ENCODE measurements at regions not wholly inside any gene's neighbourhood (a gene's known extent, or its start where the extent isn't known, plus 50 kb on each side); places are given as distances from the start of the nearest gene placed in this dataset.

- peak; percentile 50 for TF ChIP-seq ZNF687 (CRISPR knock-in tag; IDR thresholded peaks at IDR 0.05)
- TF ChIP-seq ZNF460 (CRISPR knock-in tag; IDR thresholded peaks at IDR 0.05; ENCODE audit: borderline replicate concordance), result peak; percentile 45; the same call in 1 of the 2 replicates
- TF ChIP-seq ZBTB7B (CRISPR knock-in tag; IDR thresholded peaks at IDR 0.05), result 0 out of 2 replicates have a peak, but pooled peaks have one; percentile 22
- no peak for TF ChIP-seq ZSCAN22 (CRISPR knock-in tag; IDR thresholded peaks at IDR 0.05)
- 0 out of 2 replicates have a peak, but pooled peaks have one; percentile 27 for TF ChIP-seq PITX1 (CRISPR knock-in tag; IDR thresholded peaks at IDR 0.05)
- TF ChIP-seq GABPA (IDR thresholded peaks at IDR 0.05; ENCODE audit: low read depth, low read length), result no peak
- peak; percentile 33; the same call in 1 of the 2 replicates for TF ChIP-seq GABPA (CRISPR knock-in tag; IDR thresholded peaks at IDR 0.05; ENCODE audit: low read depth)
- TF ChIP-seq THRA (CRISPR knock-in tag; IDR thresholded peaks at IDR 0.05; ENCODE audit: borderline replicate concordance), result peak; percentile 83; the same call in 1 of the 2 replicates
- TF ChIP-seq ZNF180 (CRISPR knock-in tag; IDR thresholded peaks at IDR 0.05; ENCODE audit: borderline replicate concordance, low read depth), result no peak
- 0 out of 2 replicates have a peak, but pooled peaks have one; percentile 18 for TF ChIP-seq ZFX (CRISPR knock-in tag; IDR thresholded peaks at IDR 0.05; ENCODE audit: low read depth)
- peak; percentile 37; the same call in 1 of the 2 replicates for TF ChIP-seq ZNF292 (CRISPR knock-in tag; IDR thresholded peaks at IDR 0.05; ENCODE audit: borderline replicate concordance, low read depth)
- TF ChIP-seq NR2C2 (CRISPR knock-in tag; IDR thresholded peaks at IDR 0.05; ENCODE audit: borderline replicate concordance), result 0 out of 2 replicates have a peak, but pooled peaks have one; percentile 32
- 0 out of 2 replicates have a peak, but pooled peaks have one; percentile 36 for TF ChIP-seq ZNF563 (CRISPR knock-in tag; IDR thresholded peaks at IDR 0.05)
- peak; percentile 41; the same call in 1 of the 2 replicates for TF ChIP-seq SALL1 (CRISPR knock-in tag; IDR thresholded peaks at IDR 0.05)
- TF ChIP-seq PAXIP1 (CRISPR knock-in tag; conservative IDR thresholded peaks at IDR 0.05), result peak; percentile 67
- peak; percentile 76 for TF ChIP-seq RXRA (CRISPR knock-in tag; IDR thresholded peaks at IDR 0.05)
- TF ChIP-seq FOXM1 (CRISPR knock-in tag; IDR thresholded peaks at IDR 0.05), result no peak
- TF ChIP-seq FLYWCH1 (CRISPR knock-in tag; IDR thresholded peaks at IDR 0.05), result no peak
- TF ChIP-seq IKZF5 (CRISPR knock-in tag; IDR thresholded peaks at IDR 0.05), result no peak
- peak; percentile 45 for TF ChIP-seq GABPB1 (CRISPR knock-in tag; IDR thresholded peaks at IDR 0.05)
Measured at GRCh38 chr11:70574725-70575347, 176.5 kb downstream of the CTTN start (continued).
